HEK293 (cell line): ENCODE measurements at regions not wholly inside any gene's neighbourhood (a gene's known extent, or its start where the extent isn't known, plus 50 kb on each side); places are given as distances from the start of the nearest gene placed in this dataset.

ENCODE experiments used
- CTCF ChIA-PET: fragments of 350-600 bp; formaldehyde crosslinking; extraction: SDS; loops from one replicate; lab custom pipeline; 2021; ENCODE audit warnings: antibody characterized with exemption; lab: Yijun Ruan, JAX
- POLR2A ChIA-PET: fragments of 300-600 bp; formaldehyde crosslinking; extraction: SDS; loops from one replicate; lab custom pipeline; 2020; ENCODE audit warnings: antibody characterized with exemption, inconsistent platforms; lab: Yijun Ruan, JAX
- H3K27ac ChIP-seq: fragments of 200-500 bp; sonication (Bioruptor generic); 2 replicates; pipeline ENCODE4 v1.5.1; 2014; ENCODE audit warnings: low read depth, low read length, control low read depth, inconsistent platforms; ENCODE audit errors: extremely low read depth
- H3K36me3 ChIP-seq, 2 experiments: fragments of 200-500 bp in 1 of 2; sonication (Bioruptor generic) in 1 of 2; 1 replicate in 1 of 2; 2 replicates in 1 of 2; pipeline ENCODE4 v1.5.1; 2014 to 2017; ENCODE audit warnings: inconsistent platforms in 2 of 2, low read length in 2 of 2; ENCODE audit not compliant: control insufficient read depth in 2 of 2, insufficient read depth in 1 of 2
- H3K4me1 ChIP-seq: fragments of 200-500 bp; sonication (Bioruptor generic); 2 replicates; pipeline ENCODE4 v1.5.1; 2014; ENCODE audit warnings: mild to moderate bottlenecking, low read length, inconsistent platforms; ENCODE audit not compliant: control insufficient read depth, insufficient read depth
- H3K4me3 ChIP-seq: 2 replicates; pipeline ENCODE4 v1.5.1; 2011; ENCODE audit warnings: low read depth, mild to moderate bottlenecking, control low read depth, low read length, moderate library complexity
- H3K9me3 ChIP-seq: fragments of 200-500 bp; sonication (Bioruptor generic); 2 replicates; pipeline ENCODE4 v1.5.1; 2014; ENCODE audit warnings: low read depth, low read length, inconsistent platforms; ENCODE audit not compliant: control insufficient read depth, insufficient read depth
- EGR2 ChIP-seq: fragments of 450-650 bp; formaldehyde crosslinking; IDR thresholded peaks from 2 replicates; pipeline ENCODE4 v1.5.1; 2016; ENCODE audit warnings: low read depth, missing biosample characterization, missing genetic modification characterization
- HOXD13 ChIP-seq: sonication (generic); formaldehyde crosslinking; IDR thresholded peaks from 2 replicates; pipeline ENCODE4 v1.8.0; 2022; ENCODE audit warnings: missing genetic modification reagents, borderline replicate concordance
- PRDM1 ChIP-seq: fragments of 450-650 bp; formaldehyde crosslinking; IDR thresholded peaks from 2 replicates; pipeline ENCODE4; 2016; ENCODE audit warnings: missing biosample characterization, missing genetic modification characterization
- SETDB1 ChIP-seq: IDR thresholded peaks from one replicate; pipeline ENCODE4 v1.6.1; 2017; ENCODE audit warnings: mild to moderate bottlenecking, low read length, moderate library complexity, mixed read lengths; ENCODE audit not compliant: insufficient read length
- ZBTB11 ChIP-seq: fragments of 450-650 bp; formaldehyde crosslinking; conservative IDR thresholded peaks from 2 replicates; pipeline ENCODE4 v1.5.1; 2016; ENCODE audit warnings: low read depth, missing biosample characterization, missing genetic modification characterization
- ZBTB8A ChIP-seq: fragments of 450-650 bp; formaldehyde crosslinking; IDR thresholded peaks from 2 replicates; pipeline ENCODE4 v1.5.1; 2016; ENCODE audit warnings: missing biosample characterization, missing genetic modification characterization
- ZFP37 ChIP-seq: fragments of 450-650 bp; formaldehyde crosslinking; IDR thresholded peaks from 2 replicates; pipeline ENCODE4 v1.5.1; 2016; ENCODE audit warnings: missing biosample characterization, missing genetic modification characterization
- ZNF112 ChIP-seq: fragments of 450-650 bp; formaldehyde crosslinking; IDR thresholded peaks from 2 replicates; pipeline ENCODE4 v1.5.0; 2017; ENCODE audit warnings: missing biosample characterization, missing genetic modification characterization
- ZNF23 ChIP-seq: fragments of 450-650 bp; formaldehyde crosslinking; IDR thresholded peaks from 2 replicates; pipeline ENCODE4 v1.5.1; 2016; ENCODE audit warnings: missing biosample characterization, missing genetic modification characterization, borderline replicate concordance
- ZNF239 ChIP-seq: fragments of 450-650 bp; formaldehyde crosslinking; IDR thresholded peaks from 2 replicates; pipeline ENCODE4 v1.5.1; 2016; ENCODE audit warnings: missing biosample characterization, missing genetic modification characterization
- ZNF26 ChIP-seq: fragments of 450-650 bp; formaldehyde crosslinking; IDR thresholded peaks from 2 replicates; pipeline ENCODE4 v1.5.1; 2016; ENCODE audit warnings: missing biosample characterization, missing genetic modification characterization
- ZNF341 ChIP-seq: fragments of 450-650 bp; formaldehyde crosslinking; IDR thresholded peaks from 2 replicates; pipeline ENCODE4; 2016; ENCODE audit warnings: low read depth, missing biosample characterization, missing genetic modification characterization
- ZNF391 ChIP-seq: fragments of 450-650 bp; formaldehyde crosslinking; IDR thresholded peaks from 2 replicates; pipeline ENCODE4 v1.5.1; 2016; ENCODE audit warnings: low read depth, missing biosample characterization, missing genetic modification characterization, borderline replicate concordance
- ZNF510 ChIP-seq: fragments of 450-650 bp; formaldehyde crosslinking; IDR thresholded peaks from 2 replicates; pipeline ENCODE4 v1.5.1; 2018; ENCODE audit warnings: mild to moderate bottlenecking, missing genetic modification characterization, missing biosample characterization; ENCODE audit not compliant: insufficient replicate concordance
- ZNF585B ChIP-seq: fragments of 450-650 bp; formaldehyde crosslinking; IDR thresholded peaks from 2 replicates; pipeline ENCODE4 v1.5.1; 2016; ENCODE audit warnings: missing biosample characterization, missing genetic modification characterization
- ZNF626 ChIP-seq: fragments of 450-650 bp; sonication (Bioruptor Pico); formaldehyde crosslinking; IDR thresholded peaks from 2 replicates; pipeline ENCODE4 v1.5.1; 2018; ENCODE audit warnings: missing biosample characterization, missing genetic modification characterization, inconsistent platforms
- ZNF670 ChIP-seq: fragments of 450-650 bp; formaldehyde crosslinking; IDR thresholded peaks from 2 replicates; pipeline ENCODE4 v1.5.1; 2016; ENCODE audit warnings: missing biosample characterization, missing genetic modification characterization, low read depth
- ZNF692 ChIP-seq: fragments of 450-650 bp; formaldehyde crosslinking; IDR thresholded peaks from 2 replicates; pipeline ENCODE4 v1.5.1; 2016; ENCODE audit warnings: missing biosample characterization, missing genetic modification characterization
- ZNF792 ChIP-seq: fragments of 450-650 bp; formaldehyde crosslinking; IDR thresholded peaks from 2 replicates; pipeline ENCODE4 v1.5.1; 2016; ENCODE audit warnings: missing biosample characterization, missing genetic modification characterization
- ZSCAN5A ChIP-seq: fragments of 450-650 bp; formaldehyde crosslinking; IDR thresholded peaks from 2 replicates; pipeline ENCODE4 v1.5.1; 2016; ENCODE audit warnings: missing biosample characterization, missing genetic modification characterization

- H3K36me3 ChIP-seq: no peaks in the 10 kb centered on the region
- POLR2A ChIA-PET: no interaction called here
- no peak for TF ChIP-seq ZFP37 (tag by site-specific recombination)
- TF ChIP-seq HOXD13 (CRISPR knock-in tag): no peak
- no peak for TF ChIP-seq ZBTB11 (tag by site-specific recombination)
- no peak overlapping the region for H3K27ac ChIP-seq
- H3K9me3 ChIP-seq: no peaks in the 10 kb centered on the region
- CTCF ChIA-PET: no interaction called here
- no peak overlapping the region for H3K4me3 ChIP-seq
- no peaks in the 10 kb centered on the region for H3K4me1 ChIP-seq
Observed at GRCh38 chr17:54063639-54064038, 240.9 kb downstream of the KIF2B start.

- TF ChIP-seq ZNF692 (tag by site-specific recombination): no peak
- TF ChIP-seq ZNF26: no peak
- no peak for TF ChIP-seq ZBTB8A
- TF ChIP-seq ZNF112 (tag by site-specific recombination): no peak
- no peak for TF ChIP-seq PRDM1
- no peak for TF ChIP-seq ZNF585B (tag by site-specific recombination)
- TF ChIP-seq ZNF23: no peak
- TF ChIP-seq SETDB1: no peak
- no peak for TF ChIP-seq ZNF626 (tag by site-specific recombination)
- no peak for TF ChIP-seq ZNF239 (tag by site-specific recombination)
- TF ChIP-seq ZFP37 (tag by site-specific recombination): no peak
- Histone ChIP-seq H3K36me3 (no peaks in the 10 kb centered on the region), H3K4me1 (no peaks in the 10 kb centered on the region), H3K9me3 (no peaks in the 10 kb centered on the region), H3K27ac (no peak overlapping the region), H3K4me3 (no peak overlapping the region)
- POLR2A ChIA-PET: no interaction called here
- CTCF ChIA-PET: interaction anchor here (0.5 kb wide), 1 partner anchor 45 kb away, joined by 3 read pairs; no protein-coding TSS in a partner anchor
Observed at GRCh38 chr17:54085020-54085419, 262.3 kb downstream of the KIF2B start.

- H3K9me3 ChIP-seq: no peaks in the 10 kb centered on the region
- H3K27ac ChIP-seq: no peak overlapping the region
- H3K4me3 ChIP-seq: no peak overlapping the region
- TF ChIP-seq EGR2 (no peak), ZNF341 (tag by site-specific recombination) (no peak), ZNF510 (no peak), ZNF670 (tag by site-specific recombination) (no peak), ZNF692 (tag by site-specific recombination) (no peak), ZSCAN5A (tag by site-specific recombination) (no peak), ZNF391 (tag by site-specific recombination) (no peak), ZNF792 (no peak)
- TF ChIP-seq, all 188 proteins: peak for 0
- ChIA-PET POLR2A (no interaction called here), CTCF (no interaction called here)
- Histone ChIP-seq H3K36me3 (no peaks in the 10 kb centered on the region), H3K4me1 (no peaks in the 10 kb centered on the region)
Observed at GRCh38 chr17:54085934-54086333, 263.2 kb downstream of the KIF2B start.
